ENCODE measurements at regions not wholly inside any gene's neighbourhood (a gene's known extent, or its start where the extent isn't known, plus 50 kb on each side); places are given as distances from the start of the nearest gene placed in this dataset.
A peak's percentile ranks its signal among the peaks of the same experiment; 100 is the strongest.

GRCh38 chr1:201634261-201634660, 95.3 kb downstream of the NAV1 start:
- no peak overlapping the region for H3K4me3 ChIP-seq
- WGBS (ENCODE audit: insufficient coverage, low coverage, low lambda C conversion rate, missing lambda C conversion rate), result 65% methylated on average over 2 of the region's 2 CpGs
- no peaks in the 10 kb centered on the region for H3K4me1 ChIP-seq
- H3K9me3 ChIP-seq, result no peaks in the 10 kb centered on the region
- DNase-seq, result no peak
- no peak overlapping the region for H3K27ac ChIP-seq
- no peaks in the 10 kb centered on the region for H3K36me3 ChIP-seq
- no peak for ATAC-seq
- TF ChIP-seq CTCF (IDR thresholded peaks at IDR 0.05), result no peak
- no peak for TF ChIP-seq POLR2A (IDR thresholded peaks at IDR 0.05)
- intact Hi-C loops (cut with DNase I), result no loop called here
- H3K27me3 ChIP-seq, result no peaks in the 10 kb centered on the region

- TF ChIP-seq POLR2A (IDR thresholded peaks at IDR 0.05), result no peak
- no peak for TF ChIP-seq CTCF (IDR thresholded peaks at IDR 0.05)
- no peak overlapping the region for H3K4me3 ChIP-seq
- H3K27me3 ChIP-seq, result no peaks in the 10 kb centered on the region
- WGBS (ENCODE audit: insufficient coverage, low coverage, low lambda C conversion rate, missing lambda C conversion rate), result 64% methylated on average over 2 of the region's 2 CpGs
- H3K36me3 ChIP-seq, result no peaks in the 10 kb centered on the region
- DNase-seq (no peak), ATAC-seq (peak in 1 of 4 donors; percentile 4)
- no peaks in the 10 kb centered on the region for H3K4me1 ChIP-seq
- H3K27ac ChIP-seq, result no peak overlapping the region
- intact Hi-C loops (cut with DNase I), result no loop called here
- no peaks in the 10 kb centered on the region for H3K9me3 ChIP-seq
Observed at GRCh38 chr1:201636097-201636496, 97.2 kb downstream of the NAV1 start.

- H3K27ac ChIP-seq, result no peak overlapping the region
- 58% methylated on average over 3 of the region's 3 CpGs for WGBS (ENCODE audit: insufficient coverage, low coverage, low lambda C conversion rate, missing lambda C conversion rate)
- H3K4me3 ChIP-seq, result no peak overlapping the region
- intact Hi-C loops (cut with DNase I), result no loop called here
- DNase-seq (no peak), ATAC-seq (peak; percentile 26 to 58 (median 36))
- no peaks in the 10 kb centered on the region for H3K9me3 ChIP-seq
- no peaks in the 10 kb centered on the region for H3K4me1 ChIP-seq
- no peaks in the 10 kb centered on the region for H3K27me3 ChIP-seq
- no peaks in the 10 kb centered on the region for H3K36me3 ChIP-seq
- no peak for TF ChIP-seq POLR2A (IDR thresholded peaks at IDR 0.05)
- no peak for TF ChIP-seq CTCF (IDR thresholded peaks at IDR 0.05)
Observed at GRCh38 chr1:201636510-201636971, 97.6 kb downstream of the NAV1 start.

GRCh38 chr1:201637282-201638079, 98.6 kb downstream of the NAV1 start:
- TF ChIP-seq POLR2A (IDR thresholded peaks at IDR 0.05) (no peak), CTCF (IDR thresholded peaks at IDR 0.05) (no peak)
- Histone ChIP-seq H3K4me1 (no peaks in the 10 kb centered on the region), H3K36me3 (no peaks in the 10 kb centered on the region), H3K4me3 (no peak overlapping the region), H3K27ac (no peak overlapping the region), H3K27me3 (no peaks in the 10 kb centered on the region), H3K9me3 (no peaks in the 10 kb centered on the region)
- ATAC-seq (peak in 1 of 4 donors; percentile 22), DNase-seq (no peak)
- WGBS (ENCODE audit: insufficient coverage, low coverage, low lambda C conversion rate, missing lambda C conversion rate), result 82% methylated on average over 4 of the region's 4 CpGs
- intact Hi-C loops (cut with DNase I), result no loop called here

Measured in right lobe of liver (tissue), 6 donors.